ENCODE measurements at regions not wholly inside any gene's neighbourhood (a gene's known extent, or its start where the extent isn't known, plus 50 kb on each side); places are given as distances from the start of the nearest gene placed in this dataset.

GRCh38 chr2:104787298-104788065 is 66.4 kb upstream of the POU3F3 start:
- no peak for DNase-seq

GRCh38 chr2:104788742-104789455 is 65.0 kb upstream of the POU3F3 start:
- no peak for DNase-seq

- DNase-seq, result no peak
Measured at GRCh38 chr2:104790100-104790811, 63.7 kb upstream of the POU3F3 start.

GRCh38 chr2:104790901-104791495 is 62.9 kb upstream of the POU3F3 start:
- DNase-seq, result no peak

- DNase-seq, result no peak
Measured at GRCh38 chr2:104793966-104794365, 59.9 kb upstream of the POU3F3 start.

GRCh38 chr2:104794441-104794840 is 59.5 kb upstream of the POU3F3 start:
- DNase-seq, result no peak
